ENCODE measurements at regions not wholly inside any gene's neighbourhood (a gene's known extent, or its start where the extent isn't known, plus 50 kb on each side); places are given as distances from the start of the nearest gene placed in this dataset.

GRCh38 chr3:181622365-181622764 is 89.4 kb upstream of the SOX2 start:
- ChIA-PET CTCF (no interaction called here), POLR2A (ENCODE audit: low non-redundant PET) (no interaction called here)
- no TSS peak for BruUV-seq (replicated peaks)
- Histone ChIP-seq H3K9me3 (ENCODE audit: low read depth, low read length, poor library complexity, severe bottlenecking) (no peaks in the 10 kb centered on the region), H3K27ac (ENCODE audit: low read depth, low read length, poor library complexity, severe bottlenecking) (no peak overlapping the region), H3K27me3 (replicated peaks; ENCODE audit: insufficient read depth, low read depth, low read length, poor library complexity) (peaks cover 37% of the 10 kb centered on the region), H3K4me1 (ENCODE audit: insufficient read depth, low read length, poor library complexity, severe bottlenecking) (no peaks in the 10 kb centered on the region), H3K36me3 (ENCODE audit: insufficient read depth, low read length, poor library complexity, severe bottlenecking) (no peaks in the 10 kb centered on the region), H3K4me3 (ENCODE audit: low read depth, low read length, poor library complexity, severe bottlenecking) (no peak overlapping the region)
- no peak for DNase-seq (ENCODE audit: low spot score)
- intact Hi-C loops (cut with micrococcal nuclease; ENCODE audit: unreplicated experiment) = no loop called here
- no peak for TF ChIP-seq EZH2 (IDR thresholded peaks at IDR 0.05; ENCODE audit: borderline replicate concordance, low read depth, low read length, poor library complexity, severe bottlenecking)
- TF ChIP-seq, protein P1, sequence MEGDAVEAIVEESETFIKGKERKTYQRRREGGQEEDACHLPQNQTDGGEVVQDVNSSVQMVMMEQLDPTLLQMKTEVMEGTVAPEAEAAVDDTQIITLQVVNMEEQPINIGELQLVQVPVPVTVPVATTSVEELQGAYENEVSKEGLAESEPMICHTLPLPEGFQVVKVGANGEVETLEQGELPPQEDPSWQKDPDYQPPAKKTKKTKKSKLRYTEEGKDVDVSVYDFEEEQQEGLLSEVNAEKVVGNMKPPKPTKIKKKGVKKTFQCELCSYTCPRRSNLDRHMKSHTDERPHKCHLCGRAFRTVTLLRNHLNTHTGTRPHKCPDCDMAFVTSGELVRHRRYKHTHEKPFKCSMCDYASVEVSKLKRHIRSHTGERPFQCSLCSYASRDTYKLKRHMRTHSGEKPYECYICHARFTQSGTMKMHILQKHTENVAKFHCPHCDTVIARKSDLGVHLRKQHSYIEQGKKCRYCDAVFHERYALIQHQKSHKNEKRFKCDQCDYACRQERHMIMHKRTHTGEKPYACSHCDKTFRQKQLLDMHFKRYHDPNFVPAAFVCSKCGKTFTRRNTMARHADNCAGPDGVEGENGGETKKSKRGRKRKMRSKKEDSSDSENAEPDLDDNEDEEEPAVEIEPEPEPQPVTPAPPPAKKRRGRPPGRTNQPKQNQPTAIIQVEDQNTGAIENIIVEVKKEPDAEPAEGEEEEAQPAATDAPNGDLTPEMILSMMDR (conservative IDR thresholded peaks at IDR 0.05; ENCODE audit: low read depth, low read length) = no peak

- POLR2A ChIA-PET (ENCODE audit: low non-redundant PET) = interaction anchor here (0.5 kb wide), 1 partner anchor 11 kb away, joined by 3 read pairs; no protein-coding TSS in a partner anchor
- TF ChIP-seq EZH2 (IDR thresholded peaks at IDR 0.05; ENCODE audit: borderline replicate concordance, low read depth, low read length, poor library complexity, severe bottlenecking) = no peak
- TF ChIP-seq, protein P1 (conservative IDR thresholded peaks at IDR 0.05; ENCODE audit: low read depth, low read length) = no peak
- no peaks in the 10 kb centered on the region for H3K36me3 ChIP-seq (ENCODE audit: insufficient read depth, low read length, poor library complexity, severe bottlenecking)
- no peak for DNase-seq (ENCODE audit: low spot score)
- no peaks in the 10 kb centered on the region for H3K9me3 ChIP-seq (ENCODE audit: low read depth, low read length, poor library complexity, severe bottlenecking)
- no peaks in the 10 kb centered on the region for H3K4me1 ChIP-seq (ENCODE audit: insufficient read depth, low read length, poor library complexity, severe bottlenecking)
- CTCF ChIA-PET = no interaction called here
- H3K4me3 ChIP-seq (ENCODE audit: low read depth, low read length, poor library complexity, severe bottlenecking) = no peak overlapping the region
- H3K27ac ChIP-seq (ENCODE audit: low read depth, low read length, poor library complexity, severe bottlenecking) = no peak overlapping the region
- intact Hi-C loops (cut with micrococcal nuclease; ENCODE audit: unreplicated experiment) = no loop called here
- no TSS peak for BruUV-seq (replicated peaks)
- peaks cover 37% of the 10 kb centered on the region for H3K27me3 ChIP-seq (replicated peaks; ENCODE audit: insufficient read depth, low read depth, low read length, poor library complexity)
These were observed 91.8 kb upstream of the SOX2 start for GRCh38 chr3:181619897-181620296.

DNA sequence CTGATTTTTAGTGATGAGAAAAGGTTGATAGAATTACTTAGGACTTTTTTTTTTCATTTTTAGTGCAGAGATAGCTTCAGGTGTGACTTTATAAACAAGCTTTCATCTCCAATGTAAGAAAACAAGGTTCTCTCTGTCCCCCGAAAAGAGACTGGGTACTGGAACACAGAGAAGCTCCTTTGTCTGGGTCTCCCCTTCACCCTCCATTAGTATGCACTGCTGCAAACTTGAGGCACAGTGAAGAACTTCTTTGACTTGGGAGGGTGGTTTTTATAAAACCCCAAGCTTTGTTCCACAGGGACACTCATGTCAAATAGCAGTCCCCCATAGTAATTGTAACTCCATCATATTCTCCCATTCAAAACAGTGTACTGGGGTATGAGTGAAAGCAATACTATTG is 93.5 kb upstream of the SOX2 start:
- Histone ChIP-seq H3K27me3 (replicated peaks; ENCODE audit: insufficient read depth, low read depth, low read length, poor library complexity) (peaks cover 26% of the 10 kb centered on the region), H3K4me1 (ENCODE audit: insufficient read depth, low read length, poor library complexity, severe bottlenecking) (no peaks in the 10 kb centered on the region), H3K36me3 (ENCODE audit: insufficient read depth, low read length, poor library complexity, severe bottlenecking) (no peaks in the 10 kb centered on the region), H3K27ac (ENCODE audit: low read depth, low read length, poor library complexity, severe bottlenecking) (no peak overlapping the region), H3K4me3 (ENCODE audit: low read depth, low read length, poor library complexity, severe bottlenecking) (no peak overlapping the region), H3K9me3 (ENCODE audit: low read depth, low read length, poor library complexity, severe bottlenecking) (no peaks in the 10 kb centered on the region)
- ChIA-PET CTCF (no interaction called here), POLR2A (ENCODE audit: low non-redundant PET) (no interaction called here)
- intact Hi-C loops (cut with micrococcal nuclease; ENCODE audit: unreplicated experiment) = no loop called here
- BruUV-seq (replicated peaks) = no TSS peak
- TF ChIP-seq, protein P1 (conservative IDR thresholded peaks at IDR 0.05; ENCODE audit: low read depth, low read length) = no peak
- no peak for TF ChIP-seq EZH2 (IDR thresholded peaks at IDR 0.05; ENCODE audit: borderline replicate concordance, low read depth, low read length, poor library complexity, severe bottlenecking)
- no peak for DNase-seq (ENCODE audit: low spot score)

All from A673 (cell line).